ENCODE measurements at regions not wholly inside any gene's neighbourhood (a gene's known extent, or its start where the extent isn't known, plus 50 kb on each side); places are given as distances from the start of the nearest gene placed in this dataset.

GRCh38 chr4:151824656-151825055 lies 63.8 kb upstream of the GATB start:
- TF ChIP-seq POLR2A (IDR thresholded peaks at IDR 0.05), result no peak
- no peak for TF ChIP-seq CTCF (IDR thresholded peaks at IDR 0.05)
